ENCODE measurements at regions not wholly inside any gene's neighbourhood (a gene's known extent, or its start where the extent isn't known, plus 50 kb on each side); places are given as distances from the start of the nearest gene placed in this dataset.

DNA sequence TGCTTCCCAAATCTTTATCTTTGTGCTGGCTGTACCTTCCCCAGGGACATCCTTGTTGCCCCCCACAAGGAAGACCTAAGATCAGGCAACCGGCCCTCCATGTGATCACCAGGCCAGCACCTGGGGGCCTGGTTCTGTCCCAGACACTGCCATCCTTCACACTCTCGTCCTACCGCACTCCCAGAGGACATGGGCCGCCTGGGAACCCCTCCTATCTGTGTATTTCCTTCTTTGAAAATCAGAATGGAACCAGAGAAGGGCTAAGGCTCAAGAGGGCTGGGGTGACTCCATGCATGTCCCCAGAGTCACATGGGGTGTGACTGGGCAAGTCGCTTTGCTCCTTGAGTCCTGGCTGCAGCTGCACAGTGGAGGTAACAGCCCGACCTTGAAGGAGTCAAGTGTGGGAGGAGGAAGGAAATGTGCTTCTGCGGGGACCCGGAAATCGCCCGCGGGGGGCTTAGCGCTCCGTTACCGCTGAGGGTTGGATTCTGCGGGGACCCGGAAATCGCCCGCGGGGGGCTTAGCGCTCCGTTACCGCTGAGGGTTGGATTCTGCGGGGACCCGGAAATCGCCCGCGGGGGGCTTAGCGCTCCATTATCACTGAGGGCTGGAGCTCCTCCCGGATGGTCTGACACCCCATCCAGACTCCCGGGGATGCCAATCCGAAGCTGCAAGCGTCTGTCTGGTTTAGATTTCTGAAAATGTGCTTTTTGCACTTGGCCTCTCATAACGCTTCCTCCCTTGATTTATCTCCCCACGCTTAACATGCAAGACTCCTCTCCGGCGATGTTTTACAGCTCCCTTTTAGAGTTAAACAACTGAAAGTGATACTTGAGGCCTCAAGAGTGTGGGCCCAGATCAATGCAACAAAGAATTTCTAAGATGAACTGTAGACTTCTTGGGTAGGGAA, 278.9 kb downstream of the NPHP4 start:
- in situ Hi-C loops (cut with MboI): no loop called here
- no TSS peak for BruUV-seq (replicated peaks)
- SMC1A ChIA-PET (ENCODE audit: uncharacterized antibody, unreplicated experiment): no interaction called here
- H3K27me3 ChIP-seq (replicated peaks in 1 of 2; ENCODE audit: control insufficient read depth in 2 of 2, insufficient read depth in 2 of 2, low read length in 1 of 2): no peaks in the 10 kb centered on the region
- intact Hi-C loops (cut with micrococcal nuclease; ENCODE audit: unreplicated experiment): no loop called here
- H3K9ac ChIP-seq (ENCODE audit: control insufficient read depth, insufficient read depth, low read length): no peak overlapping the region
- DNase-seq (ENCODE audit: low read depth, low spot score): no peak
- POLR2A ChIA-PET: no interaction called here
- no peaks in the 10 kb centered on the region for H3K36me3 ChIP-seq (ENCODE audit: control insufficient read depth in 2 of 2, insufficient read depth in 2 of 2, low read length in 1 of 2)
- H3K9me3 ChIP-seq (replicated peaks; ENCODE audit: control insufficient read depth, insufficient read depth, low read length): no peaks in the 10 kb centered on the region; the same call in 2 of the 3 replicates
- ATAC-seq: no peak
- TF ChIP-seq NR2F1 (conservative IDR thresholded peaks at IDR 0.05): no peak
- no peak for TF ChIP-seq NFIC (IDR thresholded peaks at IDR 0.05; ENCODE audit: low read depth, low read length)
- no peak for TF ChIP-seq ZNF207 (IDR thresholded peaks at IDR 0.05; ENCODE audit: borderline replicate concordance)
- TF ChIP-seq, protein P1, sequence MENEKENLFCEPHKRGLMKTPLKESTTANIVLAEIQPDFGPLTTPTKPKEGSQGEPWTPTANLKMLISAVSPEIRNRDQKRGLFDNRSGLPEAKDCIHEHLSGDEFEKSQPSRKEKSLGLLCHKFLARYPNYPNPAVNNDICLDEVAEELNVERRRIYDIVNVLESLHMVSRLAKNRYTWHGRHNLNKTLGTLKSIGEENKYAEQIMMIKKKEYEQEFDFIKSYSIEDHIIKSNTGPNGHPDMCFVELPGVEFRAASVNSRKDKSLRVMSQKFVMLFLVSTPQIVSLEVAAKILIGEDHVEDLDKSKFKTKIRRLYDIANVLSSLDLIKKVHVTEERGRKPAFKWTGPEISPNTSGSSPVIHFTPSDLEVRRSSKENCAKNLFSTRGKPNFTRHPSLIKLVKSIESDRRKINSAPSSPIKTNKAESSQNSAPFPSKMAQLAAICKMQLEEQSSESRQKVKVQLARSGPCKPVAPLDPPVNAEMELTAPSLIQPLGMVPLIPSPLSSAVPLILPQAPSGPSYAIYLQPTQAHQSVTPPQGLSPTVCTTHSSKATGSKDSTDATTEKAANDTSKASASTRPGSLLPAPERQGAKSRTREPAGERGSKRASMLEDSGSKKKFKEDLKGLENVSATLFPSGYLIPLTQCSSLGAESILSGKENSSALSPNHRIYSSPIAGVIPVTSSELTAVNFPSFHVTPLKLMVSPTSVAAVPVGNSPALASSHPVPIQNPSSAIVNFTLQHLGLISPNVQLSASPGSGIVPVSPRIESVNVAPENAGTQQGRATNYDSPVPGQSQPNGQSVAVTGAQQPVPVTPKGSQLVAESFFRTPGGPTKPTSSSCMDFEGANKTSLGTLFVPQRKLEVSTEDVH (IDR thresholded peaks at IDR 0.05; ENCODE audit: low read depth, partially characterized antibody): no peak
- TF ChIP-seq POLR2AphosphoS2 (IDR thresholded peaks at IDR 0.05; ENCODE audit: low read depth, low read length): no peak
- TF ChIP-seq IKZF1 (conservative IDR thresholded peaks at IDR 0.05): no peak
- TF ChIP-seq, protein P2, sequence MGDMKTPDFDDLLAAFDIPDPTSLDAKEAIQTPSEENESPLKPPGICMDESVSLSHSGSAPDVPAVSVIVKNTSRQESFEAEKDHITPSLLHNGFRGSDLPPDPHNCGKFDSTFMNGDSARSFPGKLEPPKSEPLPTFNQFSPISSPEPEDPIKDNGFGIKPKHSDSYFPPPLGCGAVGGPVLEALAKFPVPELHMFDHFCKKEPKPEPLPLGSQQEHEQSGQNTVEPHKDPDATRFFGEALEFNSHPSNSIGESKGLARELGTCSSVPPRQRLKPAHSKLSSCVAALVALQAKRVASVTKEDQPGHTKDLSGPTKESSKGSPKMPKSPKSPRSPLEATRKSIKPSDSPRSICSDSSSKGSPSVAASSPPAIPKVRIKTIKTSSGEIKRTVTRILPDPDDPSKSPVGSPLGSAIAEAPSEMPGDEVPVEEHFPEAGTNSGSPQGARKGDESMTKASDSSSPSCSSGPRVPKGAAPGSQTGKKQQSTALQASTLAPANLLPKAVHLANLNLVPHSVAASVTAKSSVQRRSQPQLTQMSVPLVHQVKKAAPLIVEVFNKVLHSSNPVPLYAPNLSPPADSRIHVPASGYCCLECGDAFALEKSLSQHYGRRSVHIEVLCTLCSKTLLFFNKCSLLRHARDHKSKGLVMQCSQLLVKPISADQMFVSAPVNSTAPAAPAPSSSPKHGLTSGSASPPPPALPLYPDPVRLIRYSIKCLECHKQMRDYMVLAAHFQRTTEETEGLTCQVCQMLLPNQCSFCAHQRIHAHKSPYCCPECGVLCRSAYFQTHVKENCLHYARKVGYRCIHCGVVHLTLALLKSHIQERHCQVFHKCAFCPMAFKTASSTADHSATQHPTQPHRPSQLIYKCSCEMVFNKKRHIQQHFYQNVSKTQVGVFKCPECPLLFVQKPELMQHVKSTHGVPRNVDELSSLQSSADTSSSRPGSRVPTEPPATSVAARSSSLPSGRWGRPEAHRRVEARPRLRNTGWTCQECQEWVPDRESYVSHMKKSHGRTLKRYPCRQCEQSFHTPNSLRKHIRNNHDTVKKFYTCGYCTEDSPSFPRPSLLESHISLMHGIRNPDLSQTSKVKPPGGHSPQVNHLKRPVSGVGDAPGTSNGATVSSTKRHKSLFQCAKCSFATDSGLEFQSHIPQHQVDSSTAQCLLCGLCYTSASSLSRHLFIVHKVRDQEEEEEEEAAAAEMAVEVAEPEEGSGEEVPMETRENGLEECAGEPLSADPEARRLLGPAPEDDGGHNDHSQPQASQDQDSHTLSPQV (IDR thresholded peaks at IDR 0.05): no peak
- TF ChIP-seq SIX5 (IDR thresholded peaks at IDR 0.05; ENCODE audit: low read depth, low read length, severe bottlenecking): no peak
- no peak for TF ChIP-seq HDAC2 (IDR thresholded peaks at IDR 0.05)
- no peak for TF ChIP-seq HDGF (IDR thresholded peaks at IDR 0.05)
- no peak for TF ChIP-seq LARP7 (IDR thresholded peaks at IDR 0.05)
- CTCF ChIA-PET: no interaction called here
- 71% methylated on average over 32 of the region's 36 CpGs for WGBS (ENCODE audit: insufficient coverage, insufficient replicate concordance, low lambda C conversion rate, missing lambda C conversion rate)
- RAD21 ChIA-PET (ENCODE audit: unreplicated experiment): no interaction called here
- H3K4me1 ChIP-seq (ENCODE audit: control insufficient read depth, insufficient read depth, low read length): no peaks in the 10 kb centered on the region
- no peak overlapping the region for H2AFZ ChIP-seq (ENCODE audit: control insufficient read depth, low read depth, low read length)
- no peak for FAIRE-seq
- no peaks in the 10 kb centered on the region for H3K79me2 ChIP-seq (ENCODE audit: control insufficient read depth, insufficient read depth, low read length)
- no peak overlapping the region for H3K4me3 ChIP-seq
- no peak overlapping the region for H3K4me2 ChIP-seq (ENCODE audit: control insufficient read depth, insufficient read depth)
- H4K20me1 ChIP-seq (ENCODE audit: control insufficient read depth, insufficient read depth): no peaks in the 10 kb centered on the region
- no peak overlapping the region for H3K27ac ChIP-seq (ENCODE audit: control insufficient read depth, insufficient read depth)
